ENCODE measurements at regions not wholly inside any gene's neighbourhood (a gene's known extent, or its start where the extent isn't known, plus 50 kb on each side); places are given as distances from the start of the nearest gene placed in this dataset.

DNA sequence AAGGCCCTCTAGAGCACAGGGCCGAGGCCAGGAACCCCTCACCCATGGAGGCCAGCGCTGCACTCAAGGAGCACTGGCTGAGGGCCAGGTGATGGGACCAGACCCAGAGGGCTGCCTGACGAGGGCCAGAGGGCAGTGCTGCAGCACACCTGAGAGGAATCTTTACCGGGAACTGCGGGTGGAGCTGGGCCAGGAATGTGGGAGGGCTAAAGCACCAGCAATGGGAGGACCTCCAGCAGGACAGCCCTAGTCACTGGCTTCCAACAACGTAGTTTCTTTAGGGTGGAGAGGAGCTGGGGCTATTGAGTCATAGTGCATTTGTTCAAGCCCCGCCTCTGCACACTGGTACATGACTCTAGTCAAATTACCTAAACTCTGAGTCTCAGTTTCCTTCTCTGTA lies 143.4 kb downstream of the TMEM17 start:
- TF ChIP-seq, protein P1, sequence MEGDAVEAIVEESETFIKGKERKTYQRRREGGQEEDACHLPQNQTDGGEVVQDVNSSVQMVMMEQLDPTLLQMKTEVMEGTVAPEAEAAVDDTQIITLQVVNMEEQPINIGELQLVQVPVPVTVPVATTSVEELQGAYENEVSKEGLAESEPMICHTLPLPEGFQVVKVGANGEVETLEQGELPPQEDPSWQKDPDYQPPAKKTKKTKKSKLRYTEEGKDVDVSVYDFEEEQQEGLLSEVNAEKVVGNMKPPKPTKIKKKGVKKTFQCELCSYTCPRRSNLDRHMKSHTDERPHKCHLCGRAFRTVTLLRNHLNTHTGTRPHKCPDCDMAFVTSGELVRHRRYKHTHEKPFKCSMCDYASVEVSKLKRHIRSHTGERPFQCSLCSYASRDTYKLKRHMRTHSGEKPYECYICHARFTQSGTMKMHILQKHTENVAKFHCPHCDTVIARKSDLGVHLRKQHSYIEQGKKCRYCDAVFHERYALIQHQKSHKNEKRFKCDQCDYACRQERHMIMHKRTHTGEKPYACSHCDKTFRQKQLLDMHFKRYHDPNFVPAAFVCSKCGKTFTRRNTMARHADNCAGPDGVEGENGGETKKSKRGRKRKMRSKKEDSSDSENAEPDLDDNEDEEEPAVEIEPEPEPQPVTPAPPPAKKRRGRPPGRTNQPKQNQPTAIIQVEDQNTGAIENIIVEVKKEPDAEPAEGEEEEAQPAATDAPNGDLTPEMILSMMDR (IDR thresholded peaks at IDR 0.05 in 4 of 5, conservative IDR thresholded peaks at IDR 0.05 in 1 of 5): no peak
- no peak for TF ChIP-seq POLR2A (IDR thresholded peaks at IDR 0.05)

Data from gastrocnemius medialis (tissue), 4 donors.